SKM-1 (cell line): ENCODE measurements at regions not wholly inside any gene's neighbourhood (a gene's known extent, or its start where the extent isn't known, plus 50 kb on each side); places are given as distances from the start of the nearest gene placed in this dataset.

Experiments
- DNase-seq: peaks from one replicate; lab custom pipeline; 2025; ENCODE audit not compliant: unreplicated experiment; lab: John Stamatoyannopoulos, UW

DNA sequence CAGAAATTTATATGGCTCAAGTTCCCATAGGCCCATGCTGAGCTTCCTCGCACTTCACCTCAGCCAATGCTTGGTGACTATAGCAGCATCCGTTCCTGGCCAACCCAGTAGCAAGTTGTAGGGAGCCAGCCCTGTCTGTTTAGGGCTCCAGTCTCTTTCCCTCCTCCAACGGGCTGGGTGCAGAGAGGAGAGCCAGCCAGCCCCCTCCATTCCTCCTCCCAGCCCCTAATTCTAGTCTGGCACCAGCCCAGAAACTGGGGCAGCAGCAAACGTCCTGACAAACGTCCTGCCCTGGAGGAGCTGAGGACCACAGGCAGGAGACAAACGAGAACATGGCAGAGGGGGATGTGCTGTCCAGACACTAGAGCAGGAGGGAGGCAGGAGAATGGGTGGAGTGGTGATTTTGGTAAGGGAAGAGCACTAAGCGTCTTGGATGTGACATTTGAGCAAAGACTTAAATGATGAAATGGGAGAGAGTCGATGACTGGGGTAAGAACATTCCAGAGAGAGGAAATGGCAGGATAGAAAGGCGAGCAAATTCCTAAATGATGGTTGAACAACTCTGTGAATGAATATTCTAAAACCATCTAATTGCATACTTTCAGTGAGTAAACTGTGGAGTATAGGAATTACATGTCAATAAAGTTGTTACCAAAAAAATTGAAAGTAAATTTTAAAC, 222.5 kb upstream of the DAPK1 start:
- no peak for DNase-seq

DNA sequence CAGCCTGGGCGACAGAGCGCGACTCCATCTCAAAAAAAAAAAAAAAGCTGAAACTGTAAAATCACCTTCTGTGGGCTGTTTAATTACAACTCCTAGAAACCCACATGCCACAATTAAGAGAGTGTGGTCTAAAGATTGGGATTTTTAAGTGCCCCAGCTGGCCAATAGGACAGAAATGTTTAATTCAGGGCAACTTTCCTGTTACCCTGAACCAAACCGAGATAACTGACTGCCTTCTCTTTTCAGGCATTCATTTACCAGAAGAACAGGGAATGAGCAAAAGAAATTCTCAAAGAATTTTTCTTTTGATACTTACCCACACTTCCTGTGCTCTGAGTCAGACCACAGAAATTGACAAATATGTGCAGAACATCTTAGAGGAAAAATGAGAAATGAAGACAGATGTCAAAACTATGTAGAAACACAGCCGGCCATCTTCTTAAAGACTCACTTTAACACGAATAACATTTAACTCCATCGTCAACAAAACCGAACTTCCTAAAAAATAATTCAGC, 221.3 kb upstream of the DAPK1 start:
- no peak for DNase-seq

DNA sequence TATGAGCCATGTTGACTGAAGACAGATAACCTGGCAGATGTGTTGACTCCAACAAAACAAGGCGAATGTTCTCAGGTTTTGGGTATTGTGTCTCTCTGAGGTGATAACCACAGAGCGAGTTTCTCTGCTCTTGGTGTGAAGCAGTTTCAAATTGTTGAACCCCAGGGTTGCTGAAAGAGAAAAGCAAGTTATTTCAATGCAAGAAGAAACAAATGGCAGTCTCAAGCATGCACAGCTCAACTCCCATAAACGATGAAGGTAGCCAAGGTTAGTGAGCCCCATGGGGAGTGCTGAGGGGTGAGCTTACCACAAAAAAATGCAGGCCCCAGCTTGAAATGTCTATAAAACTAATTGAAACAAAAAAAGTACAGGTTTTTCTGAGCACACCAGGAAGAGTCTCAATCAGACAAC, 220.8 kb upstream of the DAPK1 start:
- no peak for DNase-seq

DNA sequence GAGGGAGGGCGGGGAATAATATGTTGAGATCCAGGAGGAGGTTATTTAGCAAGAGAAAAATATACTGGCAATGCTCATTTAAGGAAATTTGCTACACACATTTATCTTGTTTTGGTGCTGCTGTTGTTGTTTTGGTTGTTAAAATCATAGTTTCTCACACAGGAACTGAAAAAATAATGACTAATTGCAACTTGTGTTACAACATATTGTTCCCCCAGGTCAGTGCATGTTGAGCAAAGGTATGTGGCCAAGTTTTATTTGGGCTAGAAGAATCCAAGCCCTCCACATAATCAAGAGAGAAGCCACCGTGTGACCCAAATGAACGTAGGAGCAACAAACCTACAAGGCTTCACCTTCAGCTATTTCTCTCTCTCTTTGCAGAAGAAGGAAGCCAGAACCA, 220.3 kb upstream of the DAPK1 start:
- no peak for DNase-seq

DNA sequence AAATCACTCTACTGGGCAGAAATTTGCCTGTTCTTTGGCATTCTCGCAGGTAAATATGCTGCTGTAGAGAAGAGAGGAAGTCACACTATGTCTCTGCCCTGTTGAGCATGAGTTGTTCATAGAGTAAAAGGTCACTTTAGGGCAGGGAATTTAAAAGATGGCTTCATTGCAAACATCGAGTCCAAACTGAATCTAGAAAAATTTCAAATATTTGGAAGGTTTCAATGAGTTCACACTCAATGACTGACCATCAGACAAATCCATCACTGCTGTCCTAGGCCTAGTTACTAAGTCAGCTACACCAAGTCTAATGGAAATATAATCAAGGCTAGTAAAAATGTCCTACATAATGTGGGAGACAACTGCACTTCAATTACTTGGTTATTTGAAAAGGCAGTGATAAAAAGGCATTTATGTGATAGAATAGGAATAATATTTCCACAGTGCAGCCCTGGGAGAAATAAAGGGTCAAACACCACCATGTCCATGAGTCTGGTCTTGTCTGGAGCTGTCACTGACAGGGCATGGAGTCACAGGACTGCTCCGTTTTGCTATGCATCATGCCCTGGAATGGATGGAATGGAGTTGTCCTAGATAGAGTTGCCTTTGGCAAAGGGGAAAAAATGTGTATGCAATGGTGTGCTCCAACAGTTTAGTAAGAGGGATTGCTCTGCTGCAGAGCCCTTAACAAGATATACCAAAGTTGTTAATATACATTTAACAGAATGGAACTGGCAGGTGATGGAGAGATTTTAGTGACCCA, 218.5 kb upstream of the DAPK1 start:
- DNase-seq, result no peak

DNA sequence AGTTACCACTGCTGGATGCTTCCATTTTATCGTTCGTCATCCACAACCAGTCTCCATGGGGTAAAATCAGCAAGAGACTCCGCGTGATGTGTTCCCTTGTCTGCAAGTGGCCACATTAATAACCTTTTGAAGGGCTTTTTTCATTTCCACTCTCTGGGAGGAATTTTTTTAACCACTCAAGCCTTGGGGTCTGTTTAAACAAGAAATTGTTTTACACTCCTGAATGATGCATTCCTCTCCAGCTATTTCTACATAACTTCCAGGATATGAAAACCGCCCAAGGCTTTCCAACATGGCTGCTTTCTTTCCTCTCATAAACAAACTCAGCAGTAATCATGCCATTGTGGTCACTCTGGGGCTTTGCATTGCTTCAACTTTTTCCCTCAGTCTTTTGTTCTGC, 217.2 kb upstream of the DAPK1 start:
- no peak for DNase-seq

DNA sequence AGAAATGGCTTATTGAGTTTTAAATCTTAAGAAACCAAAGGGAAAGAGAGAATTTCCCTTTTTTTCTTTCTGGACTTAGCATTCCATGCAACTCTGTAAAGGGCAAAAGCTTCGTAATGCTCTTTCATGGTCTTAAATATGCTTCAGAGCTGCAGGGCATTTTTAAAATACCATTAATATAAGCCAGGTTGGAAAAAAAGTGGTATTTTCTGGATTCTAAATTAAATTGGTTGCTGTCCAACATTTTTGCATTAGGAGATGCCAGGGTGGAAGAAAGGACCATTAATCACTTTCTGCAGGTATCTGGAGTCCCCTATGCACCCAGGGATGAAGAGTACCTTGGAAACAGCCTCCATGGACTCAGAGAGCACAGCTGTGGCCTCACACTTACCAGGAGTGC, 215.1 kb upstream of the DAPK1 start:
- DNase-seq, result no peak

DNA sequence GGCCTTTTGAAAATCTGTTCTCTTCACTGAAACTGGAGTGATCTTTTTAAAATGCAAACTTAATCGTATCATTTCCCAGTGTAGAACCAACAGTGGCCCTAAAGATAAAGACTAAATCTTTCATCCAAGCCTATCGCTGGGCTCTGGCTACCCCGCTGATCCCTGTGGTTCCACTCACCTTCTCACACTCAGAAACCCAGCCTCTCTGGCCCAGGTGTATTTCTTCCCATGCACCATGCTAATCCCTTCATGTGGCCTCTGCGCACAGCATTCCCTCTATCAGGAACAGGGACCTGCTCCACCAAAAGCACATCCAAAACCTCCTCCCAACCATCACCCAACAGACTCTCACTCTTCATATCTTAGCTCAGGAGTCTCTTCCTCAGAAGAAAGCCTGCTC, 214.1 kb upstream of the DAPK1 start:
- no peak for DNase-seq

DNA sequence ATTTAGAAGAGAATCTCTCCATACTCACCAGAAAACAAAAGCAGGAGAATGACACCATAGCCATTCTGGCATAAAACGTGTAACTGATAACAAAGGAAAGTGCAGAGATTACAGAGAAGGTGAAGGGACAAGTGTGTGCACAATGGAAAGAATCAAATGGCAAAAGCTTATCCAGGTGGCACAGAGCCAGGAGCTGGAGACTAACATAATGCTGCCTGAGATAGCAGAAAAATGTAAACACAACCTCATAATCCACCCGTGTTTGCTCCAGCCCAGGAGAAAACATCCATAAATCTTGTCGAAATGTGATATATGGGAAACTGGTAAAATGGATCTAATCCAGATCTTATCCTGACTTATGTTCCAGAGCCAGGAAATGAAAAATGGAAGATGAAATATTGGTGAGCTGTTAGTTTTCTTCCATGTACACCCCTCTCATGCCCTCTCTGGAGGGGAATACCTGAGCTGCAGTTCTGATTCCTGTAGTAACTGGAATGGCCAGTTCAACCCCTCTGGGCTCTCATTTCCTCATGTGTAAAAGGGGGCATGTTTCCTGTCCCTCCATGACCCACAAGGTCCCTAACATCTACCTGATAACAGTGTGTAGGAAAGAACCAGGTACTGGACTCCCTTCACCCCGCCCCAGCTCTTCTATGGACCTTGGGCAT, 212.3 kb upstream of the DAPK1 start:
- no peak for DNase-seq

DNA sequence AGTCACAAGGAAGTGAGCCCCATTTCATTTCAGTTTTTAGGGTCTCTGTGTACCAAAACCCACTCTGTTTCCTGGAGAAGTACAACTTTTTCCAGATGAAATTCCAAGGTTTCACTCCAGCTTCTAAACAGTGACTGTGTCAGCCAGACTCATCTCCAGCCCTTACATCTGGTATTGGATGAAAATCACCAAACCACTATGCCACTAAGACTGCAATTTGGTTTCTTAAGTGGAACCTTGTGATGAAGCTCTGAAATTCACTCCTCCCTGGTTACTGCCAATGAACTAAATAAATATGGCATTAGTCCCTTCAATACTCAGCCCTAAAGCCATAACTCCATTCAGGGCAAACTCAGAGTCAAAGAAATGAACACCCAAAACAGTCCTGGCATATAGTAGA, 211.2 kb upstream of the DAPK1 start:
- DNase-seq, result no peak

DNA sequence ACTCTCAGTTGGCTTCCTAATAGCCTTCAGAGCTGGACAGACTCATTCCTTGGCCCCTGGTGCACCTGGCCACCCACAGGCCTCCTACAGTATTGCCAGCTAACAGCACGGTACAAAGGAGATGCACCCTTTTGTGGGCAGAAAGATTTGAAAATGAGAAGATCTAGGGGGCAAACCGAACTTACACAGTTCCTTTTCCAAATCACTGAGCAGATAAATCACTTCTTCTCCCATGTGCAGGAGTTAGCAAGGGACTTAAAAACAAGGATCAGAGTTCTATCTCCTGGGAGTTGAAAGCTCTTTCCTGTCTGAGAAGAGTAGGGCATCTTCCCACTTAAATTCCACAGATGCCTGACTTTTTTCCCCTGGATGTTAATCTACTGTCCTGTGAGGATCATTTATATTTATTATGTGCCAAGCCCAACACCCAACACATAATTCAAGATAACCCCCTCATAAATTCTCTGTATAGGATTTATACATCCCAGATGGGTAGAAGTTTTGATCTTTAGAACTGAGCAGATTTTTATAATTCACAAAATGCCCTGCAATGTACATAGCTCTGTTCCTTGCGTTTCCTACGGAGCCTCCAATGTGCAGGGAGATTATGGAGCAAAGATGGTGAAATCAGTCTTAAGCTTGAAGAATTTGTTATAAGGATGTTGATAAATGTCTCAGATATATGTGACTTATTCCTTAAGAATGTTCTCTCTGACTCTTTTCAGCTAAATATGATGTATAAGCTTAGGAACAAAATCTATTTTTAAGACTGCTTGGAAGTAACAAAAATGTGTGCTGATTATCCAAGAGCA, 207.2 kb upstream of the DAPK1 start:
- no peak for DNase-seq

DNA sequence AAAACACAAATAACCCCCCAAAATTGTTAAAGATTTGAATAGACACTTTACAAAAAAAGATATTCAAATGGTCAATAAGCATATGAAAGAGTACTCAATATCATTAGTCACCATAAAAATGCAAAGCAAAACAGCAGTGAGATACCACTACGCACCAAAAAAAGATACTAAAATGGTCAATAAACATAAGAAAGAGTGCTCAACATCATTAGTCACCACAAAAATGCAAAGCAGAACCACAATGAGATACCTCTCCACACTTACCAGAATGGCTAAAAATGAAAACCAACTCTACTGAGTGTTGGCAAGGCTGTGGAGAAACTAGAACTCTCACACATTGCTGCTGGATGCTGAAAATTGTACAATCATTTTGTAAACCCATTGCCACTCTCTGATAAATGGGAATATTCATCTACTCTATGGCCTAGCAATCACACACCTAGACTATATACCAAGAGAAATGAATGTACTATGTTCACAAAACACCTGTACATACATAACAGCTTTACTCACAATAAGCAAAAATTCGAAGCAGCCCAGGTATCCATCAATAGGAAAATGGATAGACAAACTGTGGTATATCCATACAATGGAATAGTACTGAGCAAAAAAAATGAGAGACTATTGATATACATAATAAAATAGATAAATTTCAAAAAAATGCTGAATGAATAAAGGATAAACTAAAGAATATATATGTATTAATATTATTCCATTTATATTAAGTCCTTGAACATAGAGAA, 205.0 kb upstream of the DAPK1 start:
- DNase-seq, result no peak

DNA sequence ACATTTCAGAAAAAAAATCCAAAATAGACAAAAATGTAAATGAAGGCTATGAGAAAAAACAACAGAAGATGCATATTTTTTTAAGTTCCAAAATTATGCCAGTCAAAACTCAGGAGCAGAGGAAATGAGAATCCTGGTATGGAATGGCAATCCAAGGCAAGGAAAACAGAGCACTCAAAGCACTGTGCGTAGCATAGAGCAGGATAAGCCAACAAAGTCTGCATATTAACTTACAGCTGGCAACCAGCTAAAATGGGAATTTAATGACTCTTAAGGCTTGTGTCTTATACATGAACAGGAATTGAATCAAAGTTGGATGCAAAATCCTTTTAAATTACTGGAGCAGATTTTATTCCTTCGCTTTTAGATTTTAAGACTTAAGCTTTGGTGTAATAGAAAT, 203.5 kb upstream of the DAPK1 start:
- no peak for DNase-seq

DNA sequence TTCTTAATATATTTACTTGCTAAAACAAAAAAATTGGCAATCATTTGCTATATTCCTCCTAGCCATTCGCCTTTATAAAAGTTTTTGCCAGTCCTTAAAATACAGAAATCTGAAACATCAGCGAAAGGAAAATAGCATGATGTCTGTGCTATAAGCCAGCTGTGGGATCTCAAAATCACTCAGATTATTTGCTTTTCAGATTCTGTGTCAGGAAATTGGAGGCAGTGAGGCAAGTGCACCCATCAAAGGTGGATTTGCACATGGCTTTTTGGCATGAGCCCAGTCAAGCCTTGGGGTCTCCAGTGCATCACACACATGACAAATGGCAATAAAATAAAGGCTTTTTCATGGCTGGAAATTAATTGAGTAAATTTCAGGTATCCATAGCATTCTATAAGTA, 196.8 kb upstream of the DAPK1 start:
- DNase-seq, result no peak

DNA sequence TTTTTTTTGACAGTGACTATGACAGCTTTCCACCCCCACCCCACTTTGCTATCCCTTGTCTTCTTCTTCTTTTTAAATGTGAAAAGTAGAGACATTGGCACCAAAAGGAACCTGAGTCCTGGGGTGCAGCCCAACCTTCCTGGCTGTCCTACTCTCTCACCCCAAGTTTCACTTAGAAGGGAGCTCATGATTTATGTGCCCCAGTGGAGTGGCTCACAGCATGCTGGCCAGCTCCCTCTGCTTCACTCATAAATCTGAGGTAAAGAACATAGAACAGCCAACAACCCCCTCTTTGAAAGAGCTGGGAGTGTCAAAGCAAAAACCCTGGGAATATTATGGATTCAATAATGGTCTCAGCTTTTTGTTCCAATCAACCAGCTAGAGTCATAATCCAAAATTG, 196.3 kb upstream of the DAPK1 start:
- DNase-seq, result no peak

DNA sequence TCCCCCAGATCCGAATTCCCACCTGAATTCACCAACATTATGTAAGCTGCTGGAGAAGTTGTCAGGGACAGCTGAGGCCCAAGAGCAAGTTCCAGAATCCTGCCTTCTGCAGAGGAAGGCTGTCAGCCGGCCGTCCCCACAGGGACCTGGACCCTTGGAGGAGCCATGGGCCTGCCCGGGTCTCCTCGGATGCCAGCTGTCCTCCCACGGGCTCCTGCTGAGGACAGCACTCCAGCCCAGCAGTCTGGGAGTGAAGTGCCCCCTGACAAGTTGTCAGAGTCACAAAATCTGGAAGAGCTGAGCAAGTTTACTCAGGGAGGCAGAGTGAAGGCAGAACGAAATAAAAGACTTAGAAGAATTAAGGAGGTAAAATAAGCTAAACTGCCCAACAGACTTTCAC, 192.5 kb upstream of the DAPK1 start:
- DNase-seq, result no peak

DNA sequence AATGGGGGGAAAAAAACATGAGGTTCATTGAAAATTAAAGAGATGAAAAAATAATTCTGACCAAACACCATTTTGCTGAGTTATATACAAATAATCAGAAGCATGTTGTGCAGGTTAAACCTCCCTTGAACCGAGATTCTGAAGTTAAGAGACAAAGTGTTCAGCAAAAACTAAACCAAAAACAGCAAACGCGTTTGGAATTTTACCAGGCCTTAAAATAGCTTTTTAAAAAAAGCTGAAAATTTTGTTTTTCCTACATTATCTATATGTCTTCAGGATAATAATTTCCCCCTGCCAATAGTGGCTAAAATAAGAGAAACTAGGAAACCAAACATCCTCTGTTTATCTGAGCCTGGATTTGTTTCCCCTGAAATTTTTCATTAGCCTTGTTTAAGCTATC, 191.7 kb upstream of the DAPK1 start:
- DNase-seq, result no peak

DNA sequence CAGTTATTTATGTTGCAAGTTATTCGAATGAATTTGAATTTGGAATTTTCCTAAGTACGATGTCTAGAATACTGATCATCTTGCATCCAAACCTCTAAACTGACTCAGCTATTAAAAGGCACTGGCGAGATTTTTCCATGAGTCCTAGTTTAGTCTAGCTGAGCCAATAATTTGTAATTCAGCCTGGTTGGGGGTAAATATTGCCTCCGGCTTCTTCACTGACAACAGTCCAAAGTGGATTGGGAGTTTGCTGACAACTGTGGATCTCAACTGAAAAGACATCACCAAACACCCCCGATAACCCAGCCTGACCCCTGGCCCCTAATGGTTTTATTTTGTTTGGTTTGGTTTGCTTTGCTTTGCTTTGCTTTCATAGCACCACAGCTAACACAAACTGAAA, 189.8 kb upstream of the DAPK1 start:
- no peak for DNase-seq

DNA sequence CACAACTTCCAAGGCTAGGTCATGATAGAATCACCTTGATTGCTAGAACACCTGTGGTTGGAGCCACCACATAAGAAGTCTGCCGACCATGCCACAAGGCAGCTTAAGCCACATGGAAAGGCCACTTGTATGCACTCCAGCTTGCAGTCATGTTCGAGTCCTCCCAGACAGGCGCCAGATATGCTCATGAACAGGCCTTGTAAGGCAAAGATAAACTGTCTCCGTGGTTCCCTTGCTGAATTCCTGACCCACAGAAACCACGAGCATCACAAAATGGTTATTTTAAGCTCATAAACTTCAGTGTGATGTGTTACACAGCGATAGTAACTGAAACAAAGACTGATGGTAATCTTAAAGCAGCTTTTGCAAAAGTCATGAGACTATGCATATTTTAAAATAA, 188.4 kb upstream of the DAPK1 start:
- DNase-seq, result no peak

DNA sequence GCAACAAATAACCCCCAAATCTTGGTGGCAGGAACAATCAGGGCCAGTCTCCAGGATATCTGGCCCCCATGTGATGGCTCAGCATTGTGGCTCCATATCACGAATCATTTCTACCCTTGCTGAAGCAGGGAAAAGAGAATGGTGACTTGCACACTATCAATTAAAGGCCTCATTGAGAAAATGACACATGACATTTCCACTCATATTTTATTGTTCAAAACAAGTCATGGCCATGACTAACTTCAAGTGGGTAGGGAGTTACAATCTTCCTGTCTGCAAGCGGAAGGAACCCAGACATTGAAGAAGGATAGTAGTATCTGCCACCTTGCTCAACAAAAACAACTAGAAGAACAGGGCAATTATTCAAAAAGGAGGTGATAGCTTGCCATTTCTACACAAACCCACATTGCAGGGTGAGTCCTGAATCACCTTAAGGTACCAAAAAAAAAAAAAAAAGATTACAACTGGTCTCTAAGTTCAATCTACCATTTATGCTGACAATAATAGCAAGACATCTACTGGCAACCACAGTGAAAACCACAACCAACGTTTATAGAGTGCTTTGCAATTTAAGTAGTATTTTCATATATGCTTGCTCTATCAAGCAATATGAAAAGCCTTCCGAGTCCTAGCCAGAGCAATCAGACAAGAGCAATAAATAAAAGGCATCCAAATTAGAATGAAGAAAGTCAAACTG, 186.7 kb upstream of the DAPK1 start:
- DNase-seq, result no peak
